ENCODE measurements at regions not wholly inside any gene's neighbourhood (a gene's known extent, or its start where the extent isn't known, plus 50 kb on each side); places are given as distances from the start of the nearest gene placed in this dataset.

GRCh38 chr1:204763773-204764427 is 78.4 kb upstream of the LRRN2 start (continued):
- TF ChIP-seq CHD7 (IDR thresholded peaks at IDR 0.05; ENCODE audit: insufficient replicate concordance, low read length) (no peak), BRCA1 (IDR thresholded peaks at IDR 0.05; ENCODE audit: low read depth, low read length) (no peak), SIN3A (conservative IDR thresholded peaks at IDR 0.05 in 1 of 2, IDR thresholded peaks at IDR 0.05 in 1 of 2; ENCODE audit: low read depth in 1 of 2, low read length in 2 of 2) (no peak), USF2 (IDR thresholded peaks at IDR 0.05; ENCODE audit: low read length) (no peak), EZH2 (IDR thresholded peaks at IDR 0.05; ENCODE audit: low read depth, low read length, severe bottlenecking) (no peak), HDAC6 (IDR thresholded peaks at IDR 0.05; ENCODE audit: low read depth, low read length) (no peak), YY1 (IDR thresholded peaks at IDR 0.05; ENCODE audit: low read depth, low read length) (peak; percentile 75), RBBP5 (IDR thresholded peaks at IDR 0.05; ENCODE audit: borderline replicate concordance, low read depth, low read length) (no peak), MAFK (IDR thresholded peaks at IDR 0.05; ENCODE audit: low read depth, low read length) (no peak)
